H9 (cell line): ENCODE measurements at regions not wholly inside any gene's neighbourhood (a gene's known extent, or its start where the extent isn't known, plus 50 kb on each side); places are given as distances from the start of the nearest gene placed in this dataset.

Experiments
- DNase-seq: peaks from one replicate; pipeline ENCODE4 v3.0.0-alpha.2; 2017
- H2AFZ ChIP-seq: one replicate; pipeline ENCODE4 v1.6.1; 2013; ENCODE audit warnings: mild to moderate bottlenecking, low read length, control low read depth, moderate library complexity
- H2AK5ac ChIP-seq: 2 replicates; pipeline ENCODE4 v1.6.1; 2013; ENCODE audit warnings: low read length, control low read depth, mixed read lengths; ENCODE audit not compliant: insufficient read length
- H2BK120ac ChIP-seq: one replicate; pipeline ENCODE4 v1.6.1; 2013; ENCODE audit warnings: low read depth, mild to moderate bottlenecking, low read length, control low read depth, inconsistent platforms; ENCODE audit not compliant: poor library complexity, severe bottlenecking
- H2BK12ac ChIP-seq: 2 replicates; pipeline ENCODE4 v1.6.1; 2013; ENCODE audit warnings: low read length, control low read depth, mixed read lengths, low read depth; ENCODE audit not compliant: insufficient read length
- H2BK15ac ChIP-seq: 2 replicates; pipeline ENCODE4 v1.6.1; 2013; ENCODE audit warnings: low read depth, low read length, control low read depth
- H2BK20ac ChIP-seq: one replicate; pipeline ENCODE4 v1.6.1; 2013; ENCODE audit warnings: low read depth, mild to moderate bottlenecking, low read length, control low read depth, inconsistent platforms; ENCODE audit not compliant: poor library complexity, severe bottlenecking
- H2BK5ac ChIP-seq: 2 replicates; pipeline ENCODE4 v1.6.1; 2013; ENCODE audit warnings: low read length, control low read depth, mixed read lengths; ENCODE audit not compliant: insufficient read length
- H3K14ac ChIP-seq: 2 replicates; pipeline ENCODE4 v1.6.1; 2013; ENCODE audit warnings: low read length, control low read depth; ENCODE audit not compliant: insufficient read depth
- H3K18ac ChIP-seq: 2 replicates; pipeline ENCODE4 v1.6.1; 2013; ENCODE audit warnings: low read depth, mild to moderate bottlenecking, mixed read lengths, low read length, control low read depth; ENCODE audit not compliant: insufficient read length
- H3K23ac ChIP-seq: 2 replicates; pipeline ENCODE4 v1.6.1; 2013; ENCODE audit warnings: low read length, control low read depth, mixed read lengths, low read depth; ENCODE audit not compliant: insufficient read length
- H3K23me2 ChIP-seq: 2 replicates; pipeline ENCODE4 v1.6.1; 2013; ENCODE audit warnings: low read depth, mild to moderate bottlenecking, mixed read lengths, low read length, control low read depth; ENCODE audit not compliant: insufficient read length, poor library complexity, severe bottlenecking
- H3K27ac ChIP-seq: 2 replicates; pipeline ENCODE4 v1.5.1; 2013; ENCODE audit warnings: low read length, control low read depth, mixed read lengths, low read depth; ENCODE audit not compliant: insufficient read length
- H3K27me3 ChIP-seq: 2 replicates; pipeline ENCODE4 v1.6.1; 2013; ENCODE audit warnings: low read length, control low read depth, inconsistent platforms; ENCODE audit not compliant: insufficient read depth
- H3K4ac ChIP-seq: 2 replicates; pipeline ENCODE4 v1.6.1; 2013; ENCODE audit warnings: low read depth, mild to moderate bottlenecking, control low read depth, inconsistent platforms, low read length, moderate library complexity
- H3K4me1 ChIP-seq: 2 replicates; pipeline ENCODE4 v1.6.1; 2013; ENCODE audit warnings: low read length, control low read depth, inconsistent platforms; ENCODE audit not compliant: insufficient read depth
- H3K4me2 ChIP-seq: 2 replicates; pipeline ENCODE4 v1.6.1; 2013; ENCODE audit warnings: low read length, control low read depth, mixed read lengths; ENCODE audit not compliant: insufficient read length, insufficient read depth
- H3K56ac ChIP-seq: 2 replicates; pipeline ENCODE4 v1.6.1; 2013; ENCODE audit warnings: low read depth, mild to moderate bottlenecking, mixed read lengths, low read length, control low read depth; ENCODE audit not compliant: insufficient read length
- H3K79me1 ChIP-seq: 2 replicates; pipeline ENCODE4 v1.6.1; 2013; ENCODE audit warnings: low read depth, mild to moderate bottlenecking, moderate library complexity, low read length, control low read depth, inconsistent platforms; ENCODE audit not compliant: insufficient read depth, poor library complexity, severe bottlenecking
- H3K79me2 ChIP-seq: 2 replicates; pipeline ENCODE4 v1.6.1; 2013; ENCODE audit warnings: low read length, control low read depth, inconsistent platforms; ENCODE audit not compliant: insufficient read depth
- H3K9ac ChIP-seq: 2 replicates; pipeline ENCODE4 v1.6.1; 2013; ENCODE audit warnings: low read length, control low read depth, mixed read lengths; ENCODE audit not compliant: insufficient read length; ENCODE audit errors: extremely low read depth
- H3K9me3 ChIP-seq: one replicate; pipeline ENCODE4 v1.6.1; 2013; ENCODE audit warnings: low read depth, low read length, inconsistent platforms; ENCODE audit not compliant: control insufficient read depth
- H3T11ph ChIP-seq: one replicate; pipeline ENCODE4 v1.6.1; 2013; ENCODE audit warnings: mild to moderate bottlenecking, low read length, control low read depth, inconsistent platforms
- H4K20me1 ChIP-seq: one replicate; pipeline ENCODE4 v1.6.1; 2013; ENCODE audit not compliant: control insufficient read depth, insufficient read length, insufficient read depth
- H4K5ac ChIP-seq: 2 replicates; pipeline ENCODE4 v1.6.1; 2013; ENCODE audit warnings: low read depth, mild to moderate bottlenecking, mixed read lengths, low read length, control low read depth; ENCODE audit not compliant: insufficient read length
- H4K8ac ChIP-seq: replicated peaks from 2 replicates; pipeline ENCODE4 v1.6.1; 2013; ENCODE audit warnings: low read length, control low read depth, mixed read lengths, low read depth; ENCODE audit not compliant: insufficient read length
- H4K91ac ChIP-seq: 2 replicates; pipeline ENCODE4 v1.6.1; 2013; ENCODE audit warnings: low read depth, mild to moderate bottlenecking, moderate library complexity, mixed read lengths, low read length, control low read depth; ENCODE audit not compliant: insufficient read length
- H3K27ac Mint-ChIP-seq, 3 experiments: 2 replicates in 2 of 3; 3 replicates in 1 of 3; pipeline ENCODE4 v1.8.0; 2020 to 2021; ENCODE audit warnings: mixed read lengths in 3 of 3, mild to moderate bottlenecking in 1 of 3, moderate library complexity in 1 of 3
- H3K27me3 Mint-ChIP-seq: 2 replicates; pipeline ENCODE4 v1.8.0; 2021; ENCODE audit warnings: low read depth, mild to moderate bottlenecking, moderate library complexity, mixed read lengths
- H3K36me3 Mint-ChIP-seq, 3 experiments: 2 replicates in 2 of 3; 3 replicates in 1 of 3; pipeline ENCODE4 v1.8.0; 2020 to 2021; ENCODE audit warnings: low read depth in 3 of 3, mixed read lengths in 3 of 3; ENCODE audit not compliant: insufficient read depth in 1 of 3
- H3K4me1 Mint-ChIP-seq, 2 experiments: 2 replicates each; pipeline ENCODE4 v1.8.0; 2020; ENCODE audit warnings: mixed read lengths in 2 of 2
- H3K4me3 Mint-ChIP-seq, 2 experiments: 2 replicates in 1 of 2; 3 replicates in 1 of 2; pipeline ENCODE4 v1.8.0; 2020 to 2021; ENCODE audit warnings: mild to moderate bottlenecking in 2 of 2, mixed read lengths in 2 of 2, moderate library complexity in 1 of 2
- H3K9me3 Mint-ChIP-seq, 2 experiments: 2 replicates in 1 of 2; 3 replicates in 1 of 2; pipeline ENCODE4 v1.8.0; 2020; ENCODE audit warnings: mild to moderate bottlenecking in 2 of 2, mixed read lengths in 2 of 2, moderate library complexity in 1 of 2
- WGBS: extraction: QIAGEN DNeasy Blood & Tissue Kit; methylation state at CpG from one replicate; pipeline ENCODE4 v1.1.7; 2013; ENCODE audit warnings: missing lambda C conversion rate, low lambda C conversion rate, mixed read lengths; ENCODE audit not compliant: insufficient read length; ENCODE audit errors: extremely low coverage; 5-methylcytosine and 5-hydroxymethylcytosine counted together
- TF ChIP-seq, protein P1 (sequence below): fragments of 200-600 bp; sonication (generic); conservative IDR thresholded peaks from 3 replicates; pipeline ENCODE4 v1.8.0; 2021; ENCODE audit warnings: antibody characterized with exemption, mild to moderate bottlenecking

- Histone ChIP-seq H2BK15ac (no peak overlapping the region), H2BK12ac (no peak overlapping the region), H3K4ac (no peak overlapping the region), H3K18ac (no peak overlapping the region), H3T11ph (no peak overlapping the region), H3K4me2 (no peak overlapping the region), H2AFZ (no peak overlapping the region), H3K9me3 (no peaks in the 10 kb centered on the region), H3K23me2 (no peaks in the 10 kb centered on the region), H3K4me1 (no peaks in the 10 kb centered on the region), H3K23ac (no peak overlapping the region), H3K56ac (no peak overlapping the region), H4K20me1 (no peaks in the 10 kb centered on the region), H4K91ac (no peak overlapping the region), H2BK5ac (no peak overlapping the region), H2AK5ac (no peak overlapping the region), H2BK20ac (no peak overlapping the region), H3K27ac (no peak overlapping the region), H3K9ac (no peak overlapping the region), H3K14ac (no peak overlapping the region), H3K27me3 (no peaks in the 10 kb centered on the region), H2BK120ac (no peak overlapping the region), H4K5ac (no peak overlapping the region), H3K79me2 (no peaks in the 10 kb centered on the region), H4K8ac (no peak overlapping the region), H3K79me1 (no peaks in the 10 kb centered on the region)
- Mint-ChIP-seq H3K36me3 (no peaks in the 10 kb centered on the region), H3K4me3 (no peak overlapping the region), H3K4me1 (peaks cover 12% of the 10 kb centered on the region in 2 experiments), H3K27ac (no peak overlapping the region), H3K27me3 (no peaks in the 10 kb centered on the region), H3K9me3 (no peaks in the 10 kb centered on the region)
- WGBS: no CpG with 5 or more reads among the region's 1 CpG
- TF ChIP-seq, protein P1, sequence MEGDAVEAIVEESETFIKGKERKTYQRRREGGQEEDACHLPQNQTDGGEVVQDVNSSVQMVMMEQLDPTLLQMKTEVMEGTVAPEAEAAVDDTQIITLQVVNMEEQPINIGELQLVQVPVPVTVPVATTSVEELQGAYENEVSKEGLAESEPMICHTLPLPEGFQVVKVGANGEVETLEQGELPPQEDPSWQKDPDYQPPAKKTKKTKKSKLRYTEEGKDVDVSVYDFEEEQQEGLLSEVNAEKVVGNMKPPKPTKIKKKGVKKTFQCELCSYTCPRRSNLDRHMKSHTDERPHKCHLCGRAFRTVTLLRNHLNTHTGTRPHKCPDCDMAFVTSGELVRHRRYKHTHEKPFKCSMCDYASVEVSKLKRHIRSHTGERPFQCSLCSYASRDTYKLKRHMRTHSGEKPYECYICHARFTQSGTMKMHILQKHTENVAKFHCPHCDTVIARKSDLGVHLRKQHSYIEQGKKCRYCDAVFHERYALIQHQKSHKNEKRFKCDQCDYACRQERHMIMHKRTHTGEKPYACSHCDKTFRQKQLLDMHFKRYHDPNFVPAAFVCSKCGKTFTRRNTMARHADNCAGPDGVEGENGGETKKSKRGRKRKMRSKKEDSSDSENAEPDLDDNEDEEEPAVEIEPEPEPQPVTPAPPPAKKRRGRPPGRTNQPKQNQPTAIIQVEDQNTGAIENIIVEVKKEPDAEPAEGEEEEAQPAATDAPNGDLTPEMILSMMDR: no peak
- DNase-seq: no peak
Observed at GRCh38 chr18:41763361-41763760, 191.7 kb upstream of the PIK3C3 start.
